Transverse colon (tissue), 4 donors: ENCODE measurements at regions not wholly inside any gene's neighbourhood (a gene's known extent, or its start where the extent isn't known, plus 50 kb on each side); places are given as distances from the start of the nearest gene placed in this dataset.

Experiments used
- DNase-seq: peaks from one replicate; pipeline ENCODE4 v3.0.0-alpha.2; 2019
- H3K27ac ChIP-seq, 4 donors: fragments of 200-600 bp; sonication (generic); 2 replicates each; pipeline ENCODE4 v1.5.1; 2016 to 2018; ENCODE audit warnings: inconsistent platforms in 4 of 4
- H3K27me3 ChIP-seq: fragments of 200-600 bp; sonication (generic); 2 replicates; pipeline ENCODE4 v1.5.1; 2017; ENCODE audit warnings: inconsistent platforms
- H3K36me3 ChIP-seq, 4 donors: fragments of 200-600 bp; sonication (generic); 2 replicates each; pipeline ENCODE4 v1.5.1; 2017 to 2019; ENCODE audit warnings: inconsistent platforms in 4 of 4
- H3K4me1 ChIP-seq, 4 donors: fragments of 200-600 bp; sonication (generic); 2 replicates each; pipeline ENCODE4 v1.5.1; 2017 to 2020; ENCODE audit warnings: inconsistent platforms in 4 of 4
- H3K4me3 ChIP-seq, 4 donors: fragments of 200-600 bp; sonication (generic); 1 replicate in 1 of 4; 2 replicates in 3 of 4; pipeline versions ENCODE4 v1.5.1 to v1.6.1; 2017 to 2019; ENCODE audit warnings: inconsistent platforms in 4 of 4
- H3K9me3 ChIP-seq, 2 donors: fragments of 200-600 bp; sonication (generic); 2 replicates each; pipeline ENCODE4 v1.5.1; 2017 to 2019; ENCODE audit warnings: inconsistent platforms in 2 of 2
- CTCF ChIP-seq, 5 experiments: fragments of 200-600 bp in 3 of 5; fragments of 450-650 bp in 2 of 5; sonication (generic) in 3 of 5; IDR thresholded peaks; 1 replicate in 2 of 5; 2 replicates in 3 of 5; pipeline ENCODE4 v1.5.1; 2016 to 2017; ENCODE audit warnings: antibody characterized with exemption in 5 of 5, inconsistent platforms in 3 of 5, mild to moderate bottlenecking in 2 of 5, moderate library complexity in 1 of 5
- EP300 ChIP-seq: sonication (generic); formaldehyde crosslinking; IDR thresholded peaks from one replicate; pipeline ENCODE4 v1.6.1; 2017; ENCODE audit warnings: antibody characterized with exemption, low read depth
- POLR2A ChIP-seq: fragments of 450-650 bp; IDR thresholded peaks from one replicate; pipeline ENCODE4 v1.6.1; 2016; ENCODE audit warnings: antibody characterized with exemption, mild to moderate bottlenecking, moderate library complexity
- POLR2AphosphoS5 ChIP-seq, 3 donors: sonication (generic); formaldehyde crosslinking; IDR thresholded peaks; one replicate each; pipeline ENCODE4 v1.6.1; 2016; ENCODE audit warnings: antibody characterized with exemption in 3 of 3
- WGBS, 2 donors: methylation state at CpG; one replicate each; pipeline ENCODE4 v1.1.5; 2018; ENCODE audit warnings: low coverage in 1 of 2; 5-methylcytosine and 5-hydroxymethylcytosine counted together
- in situ Hi-C, 4 donors: fragments of 200-750 bp; cut with MboI; loops; one replicate each; pipeline versions ENCODE4 v1.15.0 to v1.15.1; 2017; ENCODE audit warnings: low sequenced_read_pairs in 3 of 4, low pct_ligation_motif_present in 1 of 4, low pct_unique_long_range_greater_than_20kb in 1 of 4
- intact Hi-C: fragments of 100-400 bp; cut with DNase I; formaldehyde crosslinking; loops from one replicate; pipeline ENCODE4 v1.15.1; 2023; ENCODE audit warnings: low total_unique reads

- TF ChIP-seq POLR2A (no peak), EP300 (no peak), POLR2AphosphoS5 (IDR thresholded peaks at IDR 0.05) (no peak), CTCF (IDR thresholded peaks at IDR 0.05) (no peak)
- H3K27ac ChIP-seq, result no peak overlapping the region
- H3K4me3 ChIP-seq, result no peak overlapping the region
- H3K4me1 ChIP-seq, result no peaks in the 10 kb centered on the region
- intact Hi-C loops (no loop called here), in situ Hi-C loops (no loop called here)
- H3K27me3 ChIP-seq, result no peaks in the 10 kb centered on the region
- 60 to 71% methylated on average over 4 to 8 of the region's 8 CpGs for WGBS, 2 donors
- H3K9me3 ChIP-seq, result no peaks in the 10 kb centered on the region
- H3K36me3 ChIP-seq, result no peaks in the 10 kb centered on the region
- no peak for DNase-seq
Observed at GRCh38 chr7:155911471-155912105, 99.3 kb upstream of the SHH start.

- TF ChIP-seq POLR2A, result no peak
- TF ChIP-seq CTCF (IDR thresholded peaks at IDR 0.05), result no peak
- no peak for TF ChIP-seq EP300
- no peak for TF ChIP-seq POLR2AphosphoS5 (IDR thresholded peaks at IDR 0.05)
- H3K27ac ChIP-seq, result no peak overlapping the region
- no peak for DNase-seq
- WGBS, 2 donors, result 11 to 80% methylated on average over 1 to 9 of the region's 9 CpGs
- in situ Hi-C loops, result no loop called here
- no peaks in the 10 kb centered on the region for H3K27me3 ChIP-seq
- H3K4me1 ChIP-seq, result no peaks in the 10 kb centered on the region
- no peak overlapping the region for H3K4me3 ChIP-seq
- H3K36me3 ChIP-seq, result no peaks in the 10 kb centered on the region
- H3K9me3 ChIP-seq, result no peaks in the 10 kb centered on the region
- intact Hi-C loops, result no loop called here
Observed at GRCh38 chr7:155908385-155908784, 96.1 kb upstream of the SHH start.

GRCh38 chr7:155907450-155908200 lies 95.4 kb upstream of the SHH start:
- WGBS, 2 donors, result 50 to 60% methylated on average over 2 to 8 of the region's 8 CpGs
- no peak for DNase-seq
- Histone ChIP-seq H3K27me3 (no peaks in the 10 kb centered on the region), H3K36me3 (no peaks in the 10 kb centered on the region), H3K27ac (no peak overlapping the region), H3K4me1 (no peaks in the 10 kb centered on the region), H3K9me3 (no peaks in the 10 kb centered on the region), H3K4me3 (no peak overlapping the region)
- TF ChIP-seq CTCF (IDR thresholded peaks at IDR 0.05) (no peak), EP300 (no peak), POLR2AphosphoS5 (IDR thresholded peaks at IDR 0.05) (no peak), POLR2A (no peak)
- in situ Hi-C loops, result no loop called here
- intact Hi-C loops, result no loop called here

GRCh38 chr7:155901176-155901575 lies 88.9 kb upstream of the SHH start:
- WGBS, 2 donors, result 80 to 85% methylated on average over 1 to 11 of the region's 11 CpGs
- H3K27ac ChIP-seq, result no peak overlapping the region
- in situ Hi-C loops (no loop called here), intact Hi-C loops (no loop called here)
- H3K4me3 ChIP-seq, result no peak overlapping the region
- H3K36me3 ChIP-seq, result no peaks in the 10 kb centered on the region
- no peak for DNase-seq
- no peaks in the 10 kb centered on the region for H3K9me3 ChIP-seq
- no peaks in the 10 kb centered on the region for H3K27me3 ChIP-seq
- TF ChIP-seq EP300, result no peak
- no peak for TF ChIP-seq POLR2A
- no peak for TF ChIP-seq CTCF (IDR thresholded peaks at IDR 0.05)
- no peak for TF ChIP-seq POLR2AphosphoS5 (IDR thresholded peaks at IDR 0.05)
- H3K4me1 ChIP-seq, result peaks cover 0 to 14% (median 2%) of the 10 kb centered on the region in 4 donors
